NCI-H2196 treated with DMSO at 0.1 percent for 48 hours (cell line): ENCODE measurements at regions not wholly inside any gene's neighbourhood (a gene's known extent, or its start where the extent isn't known, plus 50 kb on each side); places are given as distances from the start of the nearest gene placed in this dataset.
"Not testable (repeated sequence)": the region's sequence is repeated elsewhere in the genome, so short reads cannot be mapped to it uniquely, and the experiment has no call there.

Experiments
- DNase-seq: peaks from one replicate; lab custom pipeline; 2025; ENCODE audit not compliant: unreplicated experiment; lab: John Stamatoyannopoulos, UW

DNA sequence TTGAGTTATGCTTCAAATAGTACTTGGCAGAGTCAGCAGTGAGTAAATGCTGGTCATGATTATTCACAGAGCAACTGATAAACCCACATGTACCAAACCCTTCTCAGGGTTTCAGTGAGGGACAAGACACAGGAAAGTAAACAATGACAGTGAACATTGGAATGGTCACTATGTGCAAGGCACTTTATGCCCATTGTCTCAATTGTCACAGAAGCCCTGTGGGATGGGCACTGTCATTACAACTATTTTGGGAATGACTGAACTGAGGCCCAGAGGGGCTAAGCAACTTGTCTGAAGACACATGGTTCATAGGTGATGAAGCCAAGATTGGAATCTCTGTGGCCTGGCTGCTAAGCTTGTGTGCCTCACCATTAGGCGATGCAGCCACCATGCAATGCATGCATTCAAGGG is 238.5 kb downstream of the RBM19 start:
- no peak for DNase-seq

GRCh38 chr12:113726254-113726819 is 239.8 kb downstream of the RBM19 start:
- DNase-seq = no peak

DNA sequence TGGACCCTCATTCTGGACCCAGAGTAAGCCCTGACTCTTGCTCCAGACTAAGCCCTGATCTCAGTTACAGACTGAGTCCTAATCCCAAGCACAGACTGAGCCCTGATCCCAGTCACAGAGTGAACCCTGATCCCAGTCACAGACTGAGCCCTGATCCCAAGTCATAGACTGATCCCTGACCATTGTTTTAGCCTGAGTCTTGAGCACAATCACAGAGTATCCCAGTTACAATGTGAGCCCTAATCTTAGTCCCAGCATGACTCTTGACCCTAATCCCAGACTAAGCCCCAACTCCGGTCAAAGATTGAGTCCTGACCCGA is 240.6 kb downstream of the RBM19 start:
- no peak for DNase-seq

- no peak for DNase-seq
Measured at GRCh38 chr12:113724794-113725556, 241.2 kb downstream of the RBM19 start.

DNA sequence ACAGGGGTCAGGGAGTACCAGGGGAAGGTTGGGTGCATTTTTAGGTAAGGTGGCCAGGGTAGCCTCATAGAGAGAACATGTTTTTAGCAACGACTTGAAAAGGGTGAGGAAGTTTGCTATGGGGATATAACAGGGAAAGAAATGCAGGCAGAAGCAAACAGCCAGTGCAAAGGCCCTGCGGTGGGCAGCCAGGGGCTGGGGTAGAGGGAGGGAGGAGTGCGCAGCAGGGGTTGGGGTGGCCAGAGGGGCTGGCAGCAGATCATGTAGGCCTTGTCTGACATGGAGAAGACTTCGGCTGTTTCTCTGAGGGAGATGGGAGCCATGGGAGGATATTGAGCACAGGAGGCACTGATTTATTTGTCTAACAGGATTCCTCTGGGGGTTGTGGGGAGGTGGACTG is 242.5 kb downstream of the RBM19 start:
- no peak for DNase-seq

DNA sequence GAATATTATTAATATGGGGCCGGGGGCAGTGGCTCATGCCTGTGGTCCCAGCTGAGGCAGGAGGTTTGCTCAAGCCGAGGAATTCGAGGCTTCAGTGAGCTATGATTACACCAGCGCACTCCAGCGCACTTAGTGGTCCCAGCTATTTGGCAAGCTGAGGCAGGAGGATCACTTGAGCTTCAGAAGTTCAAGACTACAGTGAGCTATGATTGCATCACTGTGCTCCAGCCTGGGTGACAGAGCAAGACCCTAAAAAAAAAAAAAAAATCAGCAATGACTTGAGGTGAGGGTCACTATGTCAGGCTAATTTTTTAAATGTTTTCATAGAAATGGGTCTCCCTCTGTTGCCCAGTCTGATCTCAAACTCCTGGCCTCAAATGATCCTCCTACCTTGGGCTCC is 243.4 kb downstream of the RBM19 start:
- DNase-seq = no peak

GRCh38 chr12:113720629-113721028 is 245.5 kb downstream of the RBM19 start:
- DNase-seq = no peak

- DNase-seq = no peak
Measured at GRCh38 chr12:113719911-113720591, 246.1 kb downstream of the RBM19 start.

GRCh38 chr12:113713156-113713555 is 241.5 kb upstream of the LHX5 start:
- DNase-seq = no peak

- no peak for DNase-seq
Measured at GRCh38 chr12:113712481-113712880, 240.8 kb upstream of the LHX5 start.

DNA sequence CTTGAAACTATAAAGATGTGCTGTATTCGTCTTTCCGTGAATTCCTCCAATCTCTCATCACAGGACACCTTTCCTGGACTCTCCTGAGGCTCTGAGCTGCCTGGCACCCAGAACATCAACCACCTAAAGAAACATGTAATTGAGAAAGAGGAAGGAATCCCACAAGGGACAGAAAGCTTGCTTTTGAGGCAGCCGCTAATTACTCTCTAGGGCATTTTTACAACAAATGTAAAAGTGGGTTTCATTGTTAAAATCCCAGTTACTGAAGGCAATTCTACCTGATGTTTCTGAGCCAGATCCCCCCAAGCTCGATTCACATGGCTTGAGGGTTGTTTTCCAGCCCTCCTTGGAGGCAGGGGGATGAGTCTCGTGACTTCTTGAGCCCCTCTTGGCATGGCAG is 238.5 kb upstream of the LHX5 start:
- no peak for DNase-seq

GRCh38 chr12:113709456-113709855 is 237.8 kb upstream of the LHX5 start:
- DNase-seq = no peak

- no peak for DNase-seq
Measured at GRCh38 chr12:113702836-113703235, 231.2 kb upstream of the LHX5 start.

DNA sequence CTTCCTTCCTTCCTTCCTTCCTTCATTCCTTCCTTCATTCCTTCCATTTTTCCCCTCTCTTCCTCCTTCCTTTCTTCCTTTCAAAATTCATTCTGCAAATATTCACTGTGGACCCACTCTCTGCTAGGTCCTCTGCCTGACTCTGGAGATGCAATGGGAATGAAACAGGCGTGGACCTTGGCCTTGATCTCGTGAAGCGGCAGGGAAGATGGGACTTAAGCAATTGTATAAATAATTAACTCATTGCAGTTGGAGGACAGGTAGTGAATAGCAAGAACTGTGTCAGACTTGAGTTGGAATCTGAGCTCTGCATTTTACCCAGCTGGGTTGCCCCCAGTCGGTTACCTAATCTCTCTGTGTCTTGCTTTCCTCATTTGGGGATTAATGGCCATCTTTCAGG is 230.6 kb upstream of the LHX5 start:
- DNase-seq = no peak

- DNase-seq = no peak
Measured at GRCh38 chr12:113700943-113701342, 229.3 kb upstream of the LHX5 start.

DNA sequence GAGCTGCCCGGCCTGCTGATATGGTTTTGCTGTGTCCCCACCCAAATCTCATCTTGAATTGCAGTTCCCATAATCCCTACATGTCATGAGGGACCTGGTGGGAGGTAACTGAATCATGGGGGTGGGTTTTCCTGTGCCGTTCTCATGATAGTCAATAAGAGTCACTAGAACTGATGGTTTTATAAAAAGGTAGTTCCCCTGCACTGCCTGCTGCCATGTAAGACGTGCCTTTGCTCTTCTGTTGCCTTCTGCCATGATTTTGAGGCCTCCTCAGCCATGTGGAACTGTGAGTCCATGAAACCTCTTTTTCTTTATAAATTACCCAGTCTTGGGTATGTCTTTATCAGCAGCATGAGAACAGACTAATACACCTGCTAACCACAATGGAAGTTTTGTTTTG is 228.3 kb upstream of the LHX5 start:
- DNase-seq = not testable (repeated sequence)

- no peak for DNase-seq
Measured at GRCh38 chr12:113698510-113698858, 226.8 kb upstream of the LHX5 start.

DNA sequence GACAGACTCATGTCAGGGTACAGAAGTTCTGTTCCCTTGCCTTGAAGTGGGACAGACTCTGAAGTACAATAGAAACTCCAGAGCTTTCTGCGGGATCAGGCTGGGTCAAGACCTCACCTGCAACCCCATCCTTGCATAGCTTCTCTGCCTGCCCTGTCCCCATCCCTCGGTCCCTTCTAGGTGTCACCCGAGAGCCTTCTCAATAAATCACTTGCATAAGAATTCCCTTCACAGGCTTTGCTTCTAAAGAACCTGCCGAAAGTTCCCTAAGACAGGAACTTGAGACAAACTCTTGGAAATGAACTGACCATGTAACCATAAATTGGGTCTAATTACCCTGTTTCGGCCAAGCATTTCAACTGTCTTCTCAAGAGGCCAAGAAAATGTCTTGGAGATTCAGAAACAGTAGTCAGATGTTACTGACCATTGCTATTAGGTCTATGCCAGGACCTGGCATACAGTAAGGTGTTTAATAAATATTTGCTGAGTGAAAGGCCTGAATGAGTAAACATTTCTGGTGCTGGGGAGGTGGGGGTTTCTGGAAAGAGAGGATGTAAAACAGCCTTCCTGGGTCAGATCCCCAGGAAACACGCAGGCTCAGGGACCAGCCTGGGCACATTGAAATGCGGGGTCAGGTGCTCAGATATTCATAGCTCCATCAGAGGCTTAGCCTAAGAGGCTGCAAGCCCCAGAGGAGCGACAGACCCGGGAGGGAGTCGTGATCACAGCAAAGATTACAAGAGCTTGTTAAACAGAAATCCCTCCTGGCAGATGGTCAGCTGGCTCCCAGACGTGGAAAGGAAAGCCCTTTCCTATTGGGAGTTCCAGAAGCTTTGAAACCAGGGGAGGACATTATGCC is 226.2 kb upstream of the LHX5 start:
- DNase-seq = peak; percentile 41

DNA sequence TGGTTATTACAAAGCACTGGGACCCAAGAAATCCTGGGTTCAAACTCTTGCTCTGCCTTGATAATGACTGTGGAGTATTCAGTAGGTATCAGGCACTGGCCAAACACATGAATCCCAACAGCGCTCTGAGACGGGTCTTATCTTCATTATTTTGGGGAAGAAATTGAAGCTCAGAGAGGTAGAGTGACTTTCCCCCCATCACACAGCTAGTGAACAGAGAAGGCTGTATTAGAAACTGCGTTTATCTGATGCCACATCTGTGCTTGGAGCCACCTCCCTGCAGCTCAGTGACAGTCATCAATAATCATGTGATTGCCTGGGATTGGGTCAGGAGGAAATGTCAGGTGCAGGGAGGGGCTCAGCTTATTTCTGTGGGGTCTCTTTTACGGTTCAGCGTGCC is 225.4 kb upstream of the LHX5 start:
- DNase-seq = no peak

GRCh38 chr12:113693693-113694092 is 222.0 kb upstream of the LHX5 start:
- no peak for DNase-seq

DNA sequence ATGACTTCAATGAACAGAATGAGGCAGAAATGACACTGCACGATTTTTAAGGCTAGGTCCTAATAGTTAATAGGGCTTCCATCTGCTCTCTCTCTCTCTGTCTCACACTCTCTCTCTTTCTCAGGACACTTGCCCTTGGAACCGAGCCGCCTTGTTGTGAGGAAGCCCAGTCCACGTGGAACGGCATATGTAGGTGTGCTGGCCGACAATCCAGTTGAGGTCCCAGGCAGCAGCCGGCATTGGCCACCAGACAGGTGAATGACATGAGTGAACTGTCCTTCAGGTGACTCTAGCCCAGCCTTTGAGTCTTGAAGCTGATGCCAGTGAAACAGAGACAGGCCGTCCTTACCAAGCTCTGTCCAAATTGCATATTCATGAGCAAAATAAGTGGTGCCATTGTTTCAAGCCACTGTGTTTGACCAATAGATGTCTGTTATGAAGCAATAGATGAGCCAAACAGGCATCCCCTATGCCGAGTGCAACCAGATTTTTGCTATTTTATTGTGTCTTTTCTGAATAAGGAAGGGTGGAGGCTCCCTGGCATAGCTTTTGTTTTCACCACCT is 217.5 kb upstream of the LHX5 start:
- no peak for DNase-seq
